Activated gamma-delta T cell (primary cell): ENCODE measurements at regions not wholly inside any gene's neighbourhood (a gene's known extent, or its start where the extent isn't known, plus 50 kb on each side); places are given as distances from the start of the nearest gene placed in this dataset.

Experiments used
- DNase-seq: peaks from one replicate; lab custom pipeline; 2025; lab: John Stamatoyannopoulos, UW

GRCh38 chr2:14263053-14263452, 369.5 kb upstream of the LRATD1 start:
- no peak for DNase-seq

- DNase-seq = no peak
Observed at GRCh38 chr2:14270036-14270582, 362.4 kb upstream of the LRATD1 start.

GRCh38 chr2:14272396-14273075, 360.0 kb upstream of the LRATD1 start:
- DNase-seq = no peak

- no peak for DNase-seq
Observed at GRCh38 chr2:14273650-14274049, 358.9 kb upstream of the LRATD1 start.

GRCh38 chr2:14284244-14284643, 348.3 kb upstream of the LRATD1 start:
- DNase-seq = no peak

- DNase-seq = no peak
Observed at GRCh38 chr2:14285812-14286211, 346.7 kb upstream of the LRATD1 start.

GRCh38 chr2:14288016-14288415, 344.5 kb upstream of the LRATD1 start:
- DNase-seq = no peak

- DNase-seq = no peak
Observed at GRCh38 chr2:14292964-14293363, 339.6 kb upstream of the LRATD1 start.

- DNase-seq = no peak
Observed at GRCh38 chr2:14297340-14297739, 335.2 kb upstream of the LRATD1 start.

GRCh38 chr2:14297906-14298305, 334.6 kb upstream of the LRATD1 start:
- no peak for DNase-seq

- DNase-seq = no peak
Observed at GRCh38 chr2:14301331-14301730, 331.2 kb upstream of the LRATD1 start.

- DNase-seq = no peak
Observed at GRCh38 chr2:14303366-14304115, 329.0 kb upstream of the LRATD1 start.

- no peak for DNase-seq
Observed at GRCh38 chr2:14304326-14304725, 328.2 kb upstream of the LRATD1 start.

GRCh38 chr2:14306268-14306861, 326.2 kb upstream of the LRATD1 start:
- DNase-seq = no peak

GRCh38 chr2:14313341-14313740, 319.2 kb upstream of the LRATD1 start:
- no peak for DNase-seq

- DNase-seq = no peak
Observed at GRCh38 chr2:14316594-14316993, 315.9 kb upstream of the LRATD1 start.

- DNase-seq = no peak
Observed at GRCh38 chr2:14321357-14321756, 311.2 kb upstream of the LRATD1 start.

GRCh38 chr2:14322306-14322705, 310.2 kb upstream of the LRATD1 start:
- no peak for DNase-seq

GRCh38 chr2:14324308-14324707, 308.2 kb upstream of the LRATD1 start:
- DNase-seq = no peak

- DNase-seq = no peak
Observed at GRCh38 chr2:14330884-14331283, 301.6 kb upstream of the LRATD1 start.

GRCh38 chr2:14336759-14337382, 295.6 kb upstream of the LRATD1 start:
- no peak for DNase-seq

GRCh38 chr2:14340703-14341102, 291.8 kb upstream of the LRATD1 start:
- DNase-seq = no peak
